Stimulated activated CD4-positive, alpha-beta T cell treated with anti-CD3 and anti-CD28 coated beads, Interleukin-1b, Interleukin-23, amount 100 ng/mL, for 48 hours (primary cell): ENCODE measurements at regions not wholly inside any gene's neighbourhood (a gene's known extent, or its start where the extent isn't known, plus 50 kb on each side); places are given as distances from the start of the nearest gene placed in this dataset.

ENCODE experiments used
- DNase-seq: peaks from one replicate; pipeline ENCODE4 v3.0.0-alpha.2; 2020

- no peak for DNase-seq
Observed at GRCh38 chr6:43946641-43947363, 176.8 kb downstream of the VEGFA start.

- DNase-seq: no peak
Observed at GRCh38 chr6:43945768-43946080, 175.7 kb downstream of the VEGFA start.

GRCh38 chr6:43944908-43945767, 175.1 kb downstream of the VEGFA start:
- no peak for DNase-seq

GRCh38 chr6:43943781-43944250, 173.8 kb downstream of the VEGFA start:
- DNase-seq: no peak

GRCh38 chr6:43943099-43943766, 173.2 kb downstream of the VEGFA start:
- DNase-seq: no peak

GRCh38 chr6:43942616-43943015, 172.6 kb downstream of the VEGFA start:
- no peak for DNase-seq

GRCh38 chr6:43942011-43942442, 172.0 kb downstream of the VEGFA start:
- DNase-seq: no peak

- DNase-seq: no peak
Observed at GRCh38 chr6:43941174-43941573, 171.2 kb downstream of the VEGFA start.

- DNase-seq: no peak
Observed at GRCh38 chr6:43940393-43941087, 170.5 kb downstream of the VEGFA start.

- no peak for DNase-seq
Observed at GRCh38 chr6:43940071-43940392, 170.0 kb downstream of the VEGFA start.

GRCh38 chr6:43939281-43940070, 169.5 kb downstream of the VEGFA start:
- DNase-seq: no peak

- DNase-seq: no peak
Observed at GRCh38 chr6:43938178-43939105, 168.4 kb downstream of the VEGFA start.

GRCh38 chr6:43937236-43938177, 167.5 kb downstream of the VEGFA start:
- no peak for DNase-seq

- DNase-seq: no peak
Observed at GRCh38 chr6:43936476-43936875, 166.5 kb downstream of the VEGFA start.

GRCh38 chr6:43935921-43936439, 166.0 kb downstream of the VEGFA start:
- no peak for DNase-seq

GRCh38 chr6:43934803-43935602, 165.0 kb downstream of the VEGFA start:
- DNase-seq: no peak

GRCh38 chr6:43934183-43934802, 164.3 kb downstream of the VEGFA start:
- no peak for DNase-seq

GRCh38 chr6:43933148-43933885, 163.3 kb downstream of the VEGFA start:
- no peak for DNase-seq
